ENCODE measurements at regions not wholly inside any gene's neighbourhood (a gene's known extent, or its start where the extent isn't known, plus 50 kb on each side); places are given as distances from the start of the nearest gene placed in this dataset.
"Not testable (repeated sequence)": the region's sequence is repeated elsewhere in the genome, so short reads cannot be mapped to it uniquely, and the experiment has no call there.

- FAIRE-seq: not testable (repeated sequence)
These were observed 683.3 kb upstream of the MIR17HG start for GRCh38 chr13:90664200-90664599.

DNA sequence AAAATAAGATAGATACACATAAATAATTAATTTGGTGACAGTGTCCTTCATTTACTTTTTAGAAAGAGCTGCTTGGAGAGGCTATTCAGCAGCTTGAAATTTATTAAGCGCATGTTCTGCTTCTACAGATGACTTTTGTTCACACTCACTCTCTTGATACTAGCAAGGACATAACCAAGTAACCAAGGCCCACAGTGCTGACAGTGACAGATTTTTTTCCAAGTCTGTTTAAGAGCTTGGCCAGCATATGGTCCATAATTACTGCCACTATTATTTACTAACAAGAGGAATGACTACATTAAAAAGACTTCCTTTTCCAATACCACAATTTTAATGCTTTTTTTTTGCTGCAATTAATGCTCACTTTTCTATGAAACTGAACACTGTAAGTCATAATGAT, 673.7 kb upstream of the MIR17HG start:
- FAIRE-seq: no peak

DNA sequence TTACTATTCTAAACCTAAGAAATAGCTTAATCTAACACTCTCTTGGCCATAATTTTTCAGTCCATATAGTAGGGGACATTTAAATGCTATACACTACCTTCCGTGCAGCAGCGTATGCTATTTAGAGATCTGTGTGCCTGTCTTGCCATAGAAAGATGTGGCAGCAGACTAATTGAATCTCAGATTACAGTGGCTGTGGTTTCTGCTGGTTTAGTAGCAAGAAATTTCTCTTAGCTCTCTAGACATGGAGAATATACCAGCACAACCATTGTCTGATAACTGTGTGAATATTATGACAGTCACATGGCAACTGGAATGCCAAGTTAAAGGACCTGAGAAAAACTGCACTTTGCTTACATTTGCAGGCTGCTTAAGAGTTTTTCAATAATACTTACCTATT, 672.4 kb upstream of the MIR17HG start:
- FAIRE-seq: no peak

GRCh38 chr13:90680826-90681225, 666.7 kb upstream of the MIR17HG start:
- FAIRE-seq: no peak

GRCh38 chr13:90683711-90684131, 663.8 kb upstream of the MIR17HG start:
- no peak for FAIRE-seq

DNA sequence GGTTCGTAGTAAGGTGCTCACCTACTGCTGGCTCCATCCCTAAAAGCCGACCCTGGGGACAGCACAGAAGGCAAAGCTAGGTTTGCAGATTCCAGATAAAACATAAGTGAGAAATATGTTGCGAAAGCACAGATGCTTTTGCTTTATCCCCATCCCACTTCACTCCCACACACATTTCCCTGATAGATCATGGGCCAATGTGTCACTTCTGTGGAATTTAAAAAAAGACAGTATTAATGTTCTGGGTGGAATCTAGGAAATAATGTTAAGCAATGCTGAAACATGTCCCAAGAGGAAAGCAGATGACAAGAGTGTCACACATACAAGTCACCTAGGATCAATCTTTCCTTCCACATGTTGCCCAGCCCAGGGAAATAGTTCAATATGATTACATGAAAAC, 661.0 kb upstream of the MIR17HG start:
- FAIRE-seq: no peak

DNA sequence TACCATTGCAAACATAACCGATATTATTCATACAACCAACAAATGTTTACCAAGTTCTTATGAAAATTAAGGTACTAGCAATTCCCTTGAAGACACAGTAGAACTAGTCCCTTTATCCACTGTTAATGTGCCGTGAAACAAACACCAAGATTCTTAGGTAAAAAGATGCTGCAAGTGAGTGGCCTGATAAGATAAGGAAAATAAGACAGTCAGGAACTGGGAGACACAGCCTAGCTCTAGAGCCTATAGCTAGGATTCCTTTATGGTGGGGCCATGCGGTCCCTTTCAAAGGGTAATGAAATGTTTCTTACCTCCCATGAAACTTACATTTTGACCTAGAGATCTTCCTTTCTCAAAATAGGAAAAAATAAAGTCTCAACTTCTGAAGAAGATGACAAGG, 658.4 kb upstream of the MIR17HG start:
- FAIRE-seq: no peak

- FAIRE-seq: no peak
These were observed 656.9 kb upstream of the MIR17HG start for GRCh38 chr13:90690458-90691080.

- no peak for FAIRE-seq
These were observed 651.2 kb upstream of the MIR17HG start for GRCh38 chr13:90696254-90696653.

- no peak for FAIRE-seq
These were observed 650.8 kb upstream of the MIR17HG start for GRCh38 chr13:90696656-90697055.

- no peak for FAIRE-seq
These were observed 647.1 kb upstream of the MIR17HG start for GRCh38 chr13:90700340-90700739.

DNA sequence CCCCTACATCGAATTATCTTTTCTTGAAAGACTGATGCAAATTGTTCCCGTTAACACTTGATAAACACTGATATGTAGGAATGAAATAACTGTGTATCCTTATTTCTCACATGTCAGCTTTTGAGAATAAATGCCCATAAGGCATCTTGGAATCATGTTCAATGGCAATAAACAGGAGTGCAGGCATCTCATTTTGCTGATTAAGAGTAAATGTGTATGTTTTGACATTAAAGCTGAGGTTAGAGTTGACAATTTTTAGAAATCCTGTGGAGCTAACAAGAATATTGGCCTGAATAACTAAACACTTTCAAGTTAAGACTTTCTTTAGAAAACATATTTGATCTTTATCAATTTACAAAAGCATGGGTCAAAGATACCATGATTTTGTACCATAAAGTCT, 646.2 kb upstream of the MIR17HG start:
- no peak for FAIRE-seq

DNA sequence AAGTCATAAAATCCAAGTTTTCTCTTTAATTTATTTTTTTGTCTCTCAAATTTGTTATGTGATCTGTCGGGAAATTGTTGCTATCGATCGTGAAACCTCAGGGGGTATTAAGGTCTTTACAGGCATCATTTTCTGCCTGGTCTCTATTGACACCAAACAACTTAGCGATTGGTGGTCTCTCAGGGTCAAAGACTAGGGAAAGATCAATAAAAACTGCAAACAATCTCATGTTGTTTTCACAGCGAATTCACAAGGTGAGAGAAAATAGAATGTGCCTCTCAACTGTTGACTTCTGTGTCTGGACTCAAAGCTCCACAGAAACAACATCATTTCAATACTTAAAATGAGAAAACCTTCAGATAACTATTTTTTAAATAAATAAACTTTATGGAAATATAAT, 645.4 kb upstream of the MIR17HG start:
- no peak for FAIRE-seq

DNA sequence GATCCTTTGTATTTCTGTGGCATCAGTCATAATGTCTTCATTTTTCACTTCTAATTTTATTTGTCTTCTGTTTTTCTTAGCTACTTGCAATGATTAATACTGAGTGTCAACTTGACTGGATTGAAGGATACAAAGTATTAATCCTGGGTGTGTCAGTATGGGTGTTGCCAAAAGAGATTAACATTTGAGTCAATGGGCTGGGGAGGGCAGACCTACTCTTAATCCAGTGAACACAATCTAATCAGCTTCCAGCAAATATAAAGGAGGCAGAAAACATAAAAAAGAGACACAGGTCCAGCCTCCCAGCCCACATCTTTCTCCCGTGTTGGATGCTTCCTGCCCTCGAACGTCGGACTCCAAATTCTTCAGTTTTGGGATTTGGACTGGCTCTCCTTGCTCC, 640.9 kb upstream of the MIR17HG start:
- no peak for FAIRE-seq

- no peak for FAIRE-seq
These were observed 639.4 kb upstream of the MIR17HG start for GRCh38 chr13:90708128-90708527.

DNA sequence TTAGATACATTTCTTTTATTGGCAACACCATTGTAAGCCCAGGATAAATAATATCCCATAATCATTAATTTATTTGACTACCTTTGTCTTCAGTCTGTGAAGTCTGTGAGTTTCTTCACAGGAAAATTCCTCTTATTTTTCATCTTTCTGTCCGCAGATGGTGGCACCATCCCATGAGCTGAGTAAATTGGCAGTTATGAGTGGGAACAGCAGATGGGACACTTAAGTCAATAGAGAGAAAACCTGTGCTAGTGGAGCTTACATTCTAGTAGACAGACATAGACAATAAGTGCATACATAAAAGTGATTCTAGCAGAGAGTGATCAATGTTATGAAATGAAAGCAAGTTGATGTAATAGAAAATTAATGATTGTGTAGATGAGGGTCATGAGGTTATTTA, 638.2 kb upstream of the MIR17HG start:
- FAIRE-seq: no peak

- FAIRE-seq: no peak
These were observed 637.2 kb upstream of the MIR17HG start for GRCh38 chr13:90710164-90710759.

- no peak for FAIRE-seq
These were observed 633.9 kb upstream of the MIR17HG start for GRCh38 chr13:90713441-90714133.

DNA sequence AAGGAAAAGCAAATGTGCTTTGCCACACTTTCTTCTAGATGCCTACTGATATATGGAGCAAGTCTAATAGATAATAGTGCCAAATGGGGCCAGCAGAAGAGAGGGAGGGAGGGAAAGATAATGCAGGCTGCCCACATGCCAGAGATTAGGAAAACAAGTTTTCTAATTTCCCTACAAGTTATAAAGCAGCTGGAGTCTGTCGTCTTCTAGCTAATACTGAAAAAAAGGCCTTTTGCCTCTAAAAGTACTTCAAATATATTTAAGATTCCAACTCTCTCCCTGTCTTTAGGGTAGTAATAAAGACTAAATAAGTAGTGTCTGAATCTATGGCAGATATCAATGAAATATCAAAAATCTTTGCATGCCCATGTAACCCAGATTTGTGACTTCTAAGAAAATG, 632.0 kb upstream of the MIR17HG start:
- FAIRE-seq: no peak

DNA sequence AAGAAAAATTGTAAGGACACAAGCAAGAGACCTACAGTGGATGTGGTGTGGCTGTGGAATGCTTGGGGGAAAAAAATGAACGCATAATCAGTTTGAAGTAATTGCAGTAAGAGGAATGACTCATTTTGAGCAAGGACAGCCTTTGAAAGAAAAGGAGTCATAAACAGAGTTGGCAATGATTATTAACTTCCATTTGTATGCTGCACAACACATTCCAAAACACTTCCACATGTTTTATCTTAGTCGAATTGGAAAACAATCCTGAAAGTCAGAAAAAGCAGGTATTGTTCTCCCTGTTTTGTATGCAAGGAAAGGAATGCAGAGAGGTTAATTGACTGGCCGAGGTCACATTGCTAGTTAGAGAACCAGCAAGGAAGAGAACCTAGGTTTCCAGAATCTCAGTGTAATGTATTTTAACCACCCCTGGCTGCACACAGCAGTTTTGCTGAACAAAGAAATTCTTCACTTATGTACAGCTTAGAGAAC, 630.0 kb upstream of the MIR17HG start:
- FAIRE-seq: no peak

GRCh38 chr13:90719461-90719860, 628.0 kb upstream of the MIR17HG start:
- no peak for FAIRE-seq

GRCh38 chr13:90721937-90722336, 625.5 kb upstream of the MIR17HG start:
- no peak for FAIRE-seq

- no peak for FAIRE-seq
These were observed 624.1 kb upstream of the MIR17HG start for GRCh38 chr13:90723381-90723780.

DNA sequence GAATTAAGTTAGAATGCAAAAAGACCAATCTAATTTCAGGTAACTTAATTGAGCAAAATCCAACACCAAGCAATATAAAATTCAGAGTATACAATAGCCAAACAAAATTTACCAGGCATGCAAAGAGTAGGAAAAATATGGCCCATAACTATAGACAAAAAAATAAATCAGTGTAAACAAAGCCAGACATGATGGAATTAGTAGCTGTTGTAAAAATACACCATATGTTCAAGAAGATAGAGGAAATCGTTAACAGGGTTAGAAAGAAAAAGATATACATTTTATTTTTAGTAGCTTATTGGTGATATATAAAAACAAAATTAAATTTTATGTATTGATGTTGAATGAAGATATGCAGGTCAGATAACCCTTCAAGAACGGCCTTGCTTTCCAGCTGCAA, 621.1 kb upstream of the MIR17HG start:
- no peak for FAIRE-seq
